B cell (primary cell): ENCODE measurements at regions not wholly inside any gene's neighbourhood (a gene's known extent, or its start where the extent isn't known, plus 50 kb on each side); places are given as distances from the start of the nearest gene placed in this dataset.

Experiments used
- ATAC-seq: fragments of 200-7000 bp; cut with Tn5 transposase; one replicate; pipeline ENCODE4 v1.10.0; 2021; ENCODE audit warnings: low read depth, mild to moderate bottlenecking, moderate number of reproducible peaks, moderate library complexity
- CTCF ChIA-PET: fragments of 350-600 bp; sonication (Branson Sonifier 250); formaldehyde crosslinking; loops from one replicate; lab custom pipeline; 2021; ENCODE audit warnings: antibody characterized with exemption, inconsistent platforms; lab: Charles Lee
- POLR2A ChIA-PET: fragments of 350-600 bp; sonication (Branson Sonifier 250); formaldehyde crosslinking; loops from one replicate; lab custom pipeline; 2021; ENCODE audit warnings: antibody characterized with exemption; lab: Charles Lee
- DNase-seq: peaks from one replicate; pipeline ENCODE4 v3.0.0; 2013
- H2AFZ ChIP-seq: 2 replicates; pipeline ENCODE4 v1.6.1; 2012; ENCODE audit warnings: mild to moderate bottlenecking, low read depth, low read length; ENCODE audit not compliant: insufficient read depth, poor library complexity, severe bottlenecking
- H3K27ac ChIP-seq, 2 donors: 1 replicate in 1 of 2; 2 replicates in 1 of 2; pipeline ENCODE4 v1.5.1; 2012 to 2013; ENCODE audit warnings: low read length in 2 of 2, mild to moderate bottlenecking in 2 of 2, moderate library complexity in 1 of 2
- H3K27me3 ChIP-seq, 4 experiments: fragments of 200-600 bp in 1 of 4; sonication (generic) in 1 of 4; replicated peaks in 1 of 4; 1 replicate in 2 of 4; 2 replicates in 2 of 4; pipeline versions ENCODE4 v1.6.1 to v1.7.0; 2013 to 2016; ENCODE audit warnings: low read length in 3 of 4, mild to moderate bottlenecking in 2 of 4, mixed read lengths in 1 of 4, moderate library complexity in 1 of 4; ENCODE audit not compliant: insufficient read depth in 4 of 4, control insufficient read depth in 3 of 4; ENCODE audit errors: control extremely low read depth in 1 of 4
- H3K36me3 ChIP-seq, 2 experiments: replicated peaks in 1 of 2; 1 replicate in 1 of 2; 2 replicates in 1 of 2; pipeline versions ENCODE4 v1.6.1 to v1.7.1; 2013; ENCODE audit warnings: low read length in 1 of 2; ENCODE audit not compliant: insufficient read depth in 2 of 2, control insufficient read depth in 1 of 2; ENCODE audit errors: control extremely low read depth in 1 of 2, extremely low read depth in 1 of 2
- H3K4me1 ChIP-seq, 2 donors: fragments of 200-600 bp in 1 of 2; sonication (generic) in 1 of 2; 1 replicate in 1 of 2; 2 replicates in 1 of 2; pipeline versions ENCODE4 v1.5.1 to v1.6.1; 2013 to 2017; ENCODE audit warnings: low read length in 2 of 2; ENCODE audit not compliant: control insufficient read depth in 2 of 2, insufficient read depth in 2 of 2
- H3K4me2 ChIP-seq: replicated peaks from 2 replicates; pipeline ENCODE3; 2012; ENCODE audit warnings: mild to moderate bottlenecking, low read depth, low read length; ENCODE audit not compliant: poor library complexity, severe bottlenecking
- H3K4me3 ChIP-seq, 5 experiments: fragments of 200-600 bp in 1 of 5; sonication (generic) in 1 of 5; 1 replicate in 3 of 5; 2 replicates in 2 of 5; pipeline versions ENCODE4 v1.5.1 to v1.7.0; 2011 to 2016; ENCODE audit warnings: low read length in 4 of 5, mild to moderate bottlenecking in 4 of 5, low read depth in 2 of 5, control low read depth in 1 of 5, moderate library complexity in 1 of 5; ENCODE audit not compliant: insufficient read depth in 1 of 5; ENCODE audit errors: control extremely low read depth in 1 of 5, extremely low read depth in 1 of 5
- H3K79me2 ChIP-seq: fragments of 200-600 bp; sonication (generic); one replicate; pipeline ENCODE4 v1.6.0; 2016; ENCODE audit warnings: low read length; ENCODE audit not compliant: control insufficient read depth, insufficient read depth
- H3K9ac ChIP-seq: fragments of 200-600 bp; sonication (generic); 2 replicates; pipeline ENCODE4 v1.6.1; 2017; ENCODE audit warnings: mild to moderate bottlenecking, low read length, moderate library complexity
- H3K9me3 ChIP-seq, 3 donors: one replicate each; pipeline versions ENCODE4 v1.6.1 to v1.7.1; 2013; ENCODE audit warnings: low read length in 2 of 3; ENCODE audit not compliant: control insufficient read depth in 2 of 3, insufficient read depth in 1 of 3; ENCODE audit errors: control extremely low read depth in 1 of 3
- H4K20me1 ChIP-seq: 2 replicates; pipeline ENCODE4 v1.6.0; 2012; ENCODE audit warnings: mild to moderate bottlenecking, low read length; ENCODE audit not compliant: insufficient read depth, control insufficient read depth, poor library complexity, severe bottlenecking
- H3K27ac Mint-ChIP-seq: one replicate; pipeline ENCODE4 v1.8.0; 2021; ENCODE audit warnings: mixed read lengths
- H3K27me3 Mint-ChIP-seq: one replicate; pipeline ENCODE4 v1.8.0; 2021; ENCODE audit warnings: mixed read lengths
- H3K4me1 Mint-ChIP-seq: one replicate; pipeline ENCODE4 v1.8.0; 2021; ENCODE audit warnings: mixed read lengths
- H3K4me3 Mint-ChIP-seq: one replicate; pipeline ENCODE4 v1.8.0; 2021; ENCODE audit warnings: mixed read lengths
- H3K9me3 Mint-ChIP-seq: one replicate; pipeline ENCODE4 v1.8.0; 2022; ENCODE audit warnings: mixed read lengths; ENCODE audit not compliant: insufficient read depth
- CTCF ChIP-seq: fragments of 200-600 bp; IDR thresholded peaks from one replicate; pipeline ENCODE4 v1.8.0; 2022; ENCODE audit warnings: antibody characterized with exemption, mild to moderate bottlenecking
- EZH2 ChIP-seq: IDR thresholded peaks from 2 replicates; pipeline ENCODE4 v1.6.1; 2012; ENCODE audit warnings: borderline replicate concordance, low read depth, mild to moderate bottlenecking, moderate library complexity, low read length; ENCODE audit not compliant: insufficient read depth, poor library complexity, severe bottlenecking
- WGBS: methylation state at CpG from one replicate; pipeline ENCODE4 v1.1.5; 2013; ENCODE audit warnings: missing lambda C conversion rate; ENCODE audit not compliant: insufficient coverage; 5-methylcytosine and 5-hydroxymethylcytosine counted together
- intact Hi-C: fragments of 100-400 bp; cut with micrococcal nuclease; formaldehyde crosslinking; loops from one replicate; pipeline ENCODE4 v1.10.0; 2022

- Mint-ChIP-seq H3K4me1 (peaks cover 4% of the 10 kb centered on the region), H3K27me3 (no peaks in the 10 kb centered on the region), H3K9me3 (peaks cover 9% of the 10 kb centered on the region), H3K4me3 (no peak overlapping the region), H3K27ac (no peak overlapping the region)
- DNase-seq (no peak), ATAC-seq (no peak)
- Histone ChIP-seq H4K20me1 (no peaks in the 10 kb centered on the region), H3K79me2 (no peaks in the 10 kb centered on the region), H3K4me3 (no peak overlapping the region), H3K27ac (no peak overlapping the region), H3K36me3 (no peaks in the 10 kb centered on the region), H3K4me2 (no peak overlapping the region), H3K9ac (no peak overlapping the region), H3K9me3 (peaks cover 0 to 15% (median 0%) of the 10 kb centered on the region in 3 donors), H2AFZ (no peak overlapping the region), H3K27me3 (no peaks in the 10 kb centered on the region), H3K4me1 (no peaks in the 10 kb centered on the region)
- POLR2A ChIA-PET, result no interaction called here
- intact Hi-C loops, result no loop called here
- WGBS, result 93% methylated on average over 3 of the region's 5 CpGs
- TF ChIP-seq CTCF (no peak), EZH2 (no peak)
- CTCF ChIA-PET, result no interaction called here
These were observed 326.5 kb upstream of the TBX3 start for GRCh38 chr12:115010324-115010995.

- Histone ChIP-seq H4K20me1 (no peaks in the 10 kb centered on the region), H3K79me2 (no peaks in the 10 kb centered on the region), H3K36me3 (no peaks in the 10 kb centered on the region), H3K27me3 (no peaks in the 10 kb centered on the region), H3K9me3 (peaks cover 0 to 15% (median 0%) of the 10 kb centered on the region in 3 donors), H3K4me3 (no peak overlapping the region), H2AFZ (no peak overlapping the region), H3K9ac (no peak overlapping the region), H3K4me1 (no peaks in the 10 kb centered on the region), H3K27ac (no peak overlapping the region), H3K4me2 (no peak overlapping the region)
- Mint-ChIP-seq H3K4me1 (peaks cover 4% of the 10 kb centered on the region), H3K27ac (no peak overlapping the region), H3K4me3 (no peak overlapping the region), H3K9me3 (peaks cover 6% of the 10 kb centered on the region), H3K27me3 (no peaks in the 10 kb centered on the region)
- WGBS, result 0% methylated on average over 1 of the region's 3 CpGs
- ATAC-seq (no peak), DNase-seq (no peak)
- intact Hi-C loops, result no loop called here
- ChIA-PET POLR2A (no interaction called here), CTCF (no interaction called here)
- TF ChIP-seq EZH2 (no peak), CTCF (no peak)
These were observed 325.0 kb upstream of the TBX3 start for GRCh38 chr12:115008929-115009328.
